Type B pancreatic cell (in vitro differentiated cells): ENCODE measurements at regions not wholly inside any gene's neighbourhood (a gene's known extent, or its start where the extent isn't known, plus 50 kb on each side); places are given as distances from the start of the nearest gene placed in this dataset.

Experiments
- DNase-seq: peaks from one replicate; pipeline ENCODE4 v3.0.0; 2021; ENCODE audit warnings: mixed read lengths; ENCODE audit not compliant: unreplicated experiment; ENCODE audit errors: extremely low spot score
- H3K27ac Mint-ChIP-seq: 2 replicates; pipeline ENCODE4 v1.8.0; 2021; ENCODE audit warnings: mild to moderate bottlenecking, mixed read lengths
- H3K27me3 Mint-ChIP-seq: 2 replicates; pipeline ENCODE4 v1.8.0; 2021; ENCODE audit warnings: mixed read lengths
- H3K36me3 Mint-ChIP-seq: 2 replicates; pipeline ENCODE4 v1.8.0; 2021; ENCODE audit warnings: mixed read lengths
- H3K4me1 Mint-ChIP-seq: one replicate; pipeline ENCODE4 v1.8.0; 2021; ENCODE audit warnings: mixed read lengths; ENCODE audit not compliant: unreplicated experiment
- H3K4me3 Mint-ChIP-seq: 2 replicates; pipeline ENCODE4 v1.8.0; 2021; ENCODE audit warnings: mild to moderate bottlenecking, mixed read lengths
- H3K9me3 Mint-ChIP-seq: 2 replicates; pipeline ENCODE4 v1.8.0; 2021; ENCODE audit warnings: mixed read lengths
- TF ChIP-seq, protein P1 (sequence below): fragments of 200-600 bp; sonication (generic); conservative IDR thresholded peaks from 2 replicates; pipeline ENCODE4 v1.5.0; 2021; ENCODE audit warnings: antibody characterized with exemption, mild to moderate bottlenecking

DNA sequence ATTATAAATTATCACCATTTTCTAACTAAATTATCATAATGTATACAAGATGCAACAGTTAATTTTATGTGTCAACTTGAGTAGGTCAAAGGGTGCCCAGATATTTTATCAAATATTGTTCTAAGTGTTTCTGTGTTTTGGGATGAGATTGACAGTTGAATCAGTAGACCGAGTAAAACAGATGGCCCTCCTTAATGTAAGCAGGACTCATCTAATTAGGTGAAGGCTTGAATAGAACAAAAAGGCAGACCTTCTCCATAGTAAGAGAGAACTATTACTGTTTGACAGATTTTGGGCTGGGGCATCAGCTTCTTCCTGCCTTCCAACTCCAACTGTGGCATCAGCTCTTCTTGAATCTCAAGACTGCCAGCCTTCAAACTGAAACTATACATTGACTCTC, 185.8 kb downstream of the TRAM1L1 start:
- TF ChIP-seq, protein P1, sequence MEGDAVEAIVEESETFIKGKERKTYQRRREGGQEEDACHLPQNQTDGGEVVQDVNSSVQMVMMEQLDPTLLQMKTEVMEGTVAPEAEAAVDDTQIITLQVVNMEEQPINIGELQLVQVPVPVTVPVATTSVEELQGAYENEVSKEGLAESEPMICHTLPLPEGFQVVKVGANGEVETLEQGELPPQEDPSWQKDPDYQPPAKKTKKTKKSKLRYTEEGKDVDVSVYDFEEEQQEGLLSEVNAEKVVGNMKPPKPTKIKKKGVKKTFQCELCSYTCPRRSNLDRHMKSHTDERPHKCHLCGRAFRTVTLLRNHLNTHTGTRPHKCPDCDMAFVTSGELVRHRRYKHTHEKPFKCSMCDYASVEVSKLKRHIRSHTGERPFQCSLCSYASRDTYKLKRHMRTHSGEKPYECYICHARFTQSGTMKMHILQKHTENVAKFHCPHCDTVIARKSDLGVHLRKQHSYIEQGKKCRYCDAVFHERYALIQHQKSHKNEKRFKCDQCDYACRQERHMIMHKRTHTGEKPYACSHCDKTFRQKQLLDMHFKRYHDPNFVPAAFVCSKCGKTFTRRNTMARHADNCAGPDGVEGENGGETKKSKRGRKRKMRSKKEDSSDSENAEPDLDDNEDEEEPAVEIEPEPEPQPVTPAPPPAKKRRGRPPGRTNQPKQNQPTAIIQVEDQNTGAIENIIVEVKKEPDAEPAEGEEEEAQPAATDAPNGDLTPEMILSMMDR: no peak
- Mint-ChIP-seq H3K27ac (no peak overlapping the region), H3K36me3 (no peaks in the 10 kb centered on the region), H3K27me3 (no peaks in the 10 kb centered on the region), H3K4me3 (no peak overlapping the region), H3K4me1 (no peaks in the 10 kb centered on the region), H3K9me3 (no peaks in the 10 kb centered on the region)
- DNase-seq: no peak

DNA sequence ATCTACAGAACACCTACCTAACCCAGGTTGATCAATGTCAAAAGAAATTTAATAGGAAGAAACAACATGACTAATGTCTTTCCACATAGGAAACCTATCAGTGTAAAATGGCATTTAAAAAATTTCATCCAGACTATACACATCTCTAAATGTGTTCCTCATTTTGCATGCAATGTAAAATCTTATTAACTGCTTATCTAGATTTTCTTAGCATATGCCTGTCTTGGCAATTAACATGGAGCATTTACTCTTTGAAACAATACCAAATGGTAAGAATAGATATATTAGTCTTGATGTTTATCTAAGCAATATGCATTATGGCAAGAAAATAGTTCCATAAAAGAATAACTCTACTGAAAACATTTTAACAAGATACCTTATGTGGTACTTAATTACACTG, 199.8 kb downstream of the TRAM1L1 start:
- TF ChIP-seq, protein P1: no peak
- Mint-ChIP-seq H3K27me3 (no peaks in the 10 kb centered on the region), H3K4me1 (no peaks in the 10 kb centered on the region), H3K27ac (no peak overlapping the region), H3K9me3 (no peaks in the 10 kb centered on the region), H3K4me3 (no peak overlapping the region), H3K36me3 (no peaks in the 10 kb centered on the region)
- no peak for DNase-seq

DNA sequence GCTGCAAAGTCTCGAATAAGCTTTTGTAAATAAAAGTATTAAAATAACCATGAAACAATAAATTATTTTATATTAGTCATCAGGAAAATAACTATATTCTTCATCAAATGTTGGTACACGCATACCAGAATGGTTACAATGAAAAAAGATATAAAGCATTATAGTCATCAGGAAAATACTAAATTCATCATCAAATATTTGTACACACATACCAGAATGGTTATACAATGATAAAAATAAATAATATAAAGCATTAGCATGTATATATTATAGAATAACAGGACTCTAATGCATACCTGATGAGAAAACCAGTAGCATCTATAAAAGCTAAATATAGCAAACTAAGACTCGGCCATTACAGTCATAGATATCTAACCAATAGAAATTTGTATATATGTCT, 202.9 kb downstream of the TRAM1L1 start:
- no peaks in the 10 kb centered on the region for H3K4me1 Mint-ChIP-seq
- H3K36me3 Mint-ChIP-seq: no peaks in the 10 kb centered on the region
- no peaks in the 10 kb centered on the region for H3K27me3 Mint-ChIP-seq
- no peaks in the 10 kb centered on the region for H3K9me3 Mint-ChIP-seq
- no peak for DNase-seq
- H3K4me3 Mint-ChIP-seq: no peak overlapping the region
- no peak overlapping the region for H3K27ac Mint-ChIP-seq
- TF ChIP-seq, protein P1: no peak

DNA sequence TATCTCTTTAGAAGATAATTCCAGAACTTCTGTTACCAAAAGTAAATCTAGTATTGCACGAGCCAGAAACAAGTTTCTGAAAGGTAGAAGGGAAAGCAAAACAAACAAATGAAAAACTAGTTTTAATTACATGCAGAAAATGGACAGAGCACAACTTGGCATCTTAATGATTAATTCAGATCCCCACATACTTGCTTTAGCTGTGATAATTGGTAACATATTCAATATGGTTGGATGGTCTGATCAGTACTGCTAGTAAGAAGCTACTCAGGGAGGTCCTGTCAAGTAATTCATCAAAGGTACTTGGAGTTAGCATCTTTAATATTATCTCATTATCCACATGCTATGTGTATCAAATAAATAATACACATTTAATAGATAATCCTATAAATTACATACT, 204.3 kb downstream of the TRAM1L1 start:
- H3K4me3 Mint-ChIP-seq: no peak overlapping the region
- TF ChIP-seq, protein P1: no peak
- no peaks in the 10 kb centered on the region for H3K36me3 Mint-ChIP-seq
- no peak for DNase-seq
- no peaks in the 10 kb centered on the region for H3K27me3 Mint-ChIP-seq
- H3K9me3 Mint-ChIP-seq: no peaks in the 10 kb centered on the region
- no peaks in the 10 kb centered on the region for H3K4me1 Mint-ChIP-seq
- H3K27ac Mint-ChIP-seq: no peak overlapping the region

DNA sequence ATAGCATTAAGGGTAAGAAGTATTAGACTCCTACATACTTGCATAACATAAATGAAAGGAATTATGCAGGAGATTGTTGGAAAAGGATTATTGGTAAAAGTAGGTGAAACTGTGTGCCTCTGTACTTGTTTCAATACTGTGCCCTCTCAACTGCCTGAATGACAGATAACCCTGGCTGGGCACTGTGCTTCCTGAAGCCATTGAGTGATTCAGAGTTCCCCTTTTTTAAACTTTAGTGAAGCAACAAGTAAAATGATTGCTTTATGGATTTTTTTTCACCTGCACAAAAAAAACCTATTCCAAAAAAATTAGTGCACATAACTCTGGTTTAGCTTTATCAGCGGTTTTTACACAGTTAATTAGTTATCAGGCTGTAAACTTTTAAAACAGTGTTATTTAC, 204.8 kb downstream of the TRAM1L1 start:
- DNase-seq: no peak
- no peak overlapping the region for H3K4me3 Mint-ChIP-seq
- no peaks in the 10 kb centered on the region for H3K27me3 Mint-ChIP-seq
- no peaks in the 10 kb centered on the region for H3K9me3 Mint-ChIP-seq
- H3K36me3 Mint-ChIP-seq: no peaks in the 10 kb centered on the region
- TF ChIP-seq, protein P1: no peak
- no peak overlapping the region for H3K27ac Mint-ChIP-seq
- H3K4me1 Mint-ChIP-seq: no peaks in the 10 kb centered on the region

DNA sequence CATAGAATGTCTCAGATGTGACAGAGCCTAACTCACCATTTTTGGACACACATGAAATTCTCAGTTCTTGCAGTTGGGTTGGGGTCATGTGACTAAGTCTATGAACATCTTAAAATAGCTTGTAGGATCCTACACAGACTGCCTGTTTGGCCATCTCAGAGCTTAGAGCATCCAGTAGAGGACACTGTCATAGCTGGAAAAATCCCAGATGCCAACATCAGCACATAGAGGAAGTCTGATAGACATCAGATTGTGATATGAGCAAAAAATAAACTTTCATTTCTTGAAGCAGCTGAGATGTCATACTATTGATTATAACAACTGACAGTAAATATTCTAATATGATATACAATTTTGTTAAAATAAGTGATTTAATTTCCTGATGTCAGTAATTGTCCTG, 207.1 kb downstream of the TRAM1L1 start:
- H3K27me3 Mint-ChIP-seq: no peaks in the 10 kb centered on the region
- H3K36me3 Mint-ChIP-seq: no peaks in the 10 kb centered on the region
- TF ChIP-seq, protein P1: no peak
- no peaks in the 10 kb centered on the region for H3K9me3 Mint-ChIP-seq
- no peak overlapping the region for H3K27ac Mint-ChIP-seq
- H3K4me3 Mint-ChIP-seq: no peak overlapping the region
- DNase-seq: no peak
- no peaks in the 10 kb centered on the region for H3K4me1 Mint-ChIP-seq
